ENCODE measurements at regions not wholly inside any gene's neighbourhood (a gene's known extent, or its start where the extent isn't known, plus 50 kb on each side); places are given as distances from the start of the nearest gene placed in this dataset.
"Not testable (repeated sequence)": the region's sequence is repeated elsewhere in the genome, so short reads cannot be mapped to it uniquely, and the experiment has no call there.

DNA sequence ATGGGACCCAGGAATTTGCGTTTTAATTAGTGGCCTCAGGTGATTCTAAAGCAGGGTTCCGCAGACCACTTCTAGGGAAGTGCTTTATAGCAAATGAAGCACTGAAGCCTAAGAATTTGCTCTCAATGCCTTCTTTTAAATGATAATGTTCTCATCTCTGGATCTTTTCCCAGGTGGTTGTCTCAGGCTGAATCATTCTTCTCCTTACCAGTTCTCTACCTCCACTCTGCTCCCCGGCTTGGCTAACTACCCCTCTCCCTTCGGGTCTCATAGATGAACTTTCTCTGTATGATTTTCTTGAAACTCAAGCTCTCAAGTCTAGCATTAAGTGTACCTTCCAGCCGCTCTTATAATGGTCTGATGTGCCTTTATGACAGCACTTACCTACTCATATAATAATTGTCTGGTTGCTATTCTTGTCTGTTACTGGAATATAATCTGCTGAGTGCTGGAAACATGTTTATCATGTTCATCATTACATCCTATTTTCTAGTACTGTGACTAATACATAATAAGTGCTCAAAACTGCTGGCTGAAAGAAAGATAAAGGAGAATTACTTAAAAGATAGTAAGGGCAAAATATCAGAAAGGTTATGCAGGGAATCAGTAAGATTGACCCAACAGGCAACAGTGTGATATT, 195.9 kb upstream of the SESN3 start:
- DNase-seq (ENCODE audit: low spot score in 2 of 2) (no peak), ATAC-seq (ENCODE audit: low read depth) (no peak)
- no peaks in the 10 kb centered on the region for H3K9me3 Mint-ChIP-seq
- H3K4me1 Mint-ChIP-seq: no peaks in the 10 kb centered on the region
- H3K27me3 Mint-ChIP-seq: peaks cover 2% of the 10 kb centered on the region
- no peak overlapping the region for H3K4me3 Mint-ChIP-seq
- peaks cover 1% of the 10 kb centered on the region for H3K36me3 Mint-ChIP-seq
- no peak overlapping the region for H3K27ac Mint-ChIP-seq

DNA sequence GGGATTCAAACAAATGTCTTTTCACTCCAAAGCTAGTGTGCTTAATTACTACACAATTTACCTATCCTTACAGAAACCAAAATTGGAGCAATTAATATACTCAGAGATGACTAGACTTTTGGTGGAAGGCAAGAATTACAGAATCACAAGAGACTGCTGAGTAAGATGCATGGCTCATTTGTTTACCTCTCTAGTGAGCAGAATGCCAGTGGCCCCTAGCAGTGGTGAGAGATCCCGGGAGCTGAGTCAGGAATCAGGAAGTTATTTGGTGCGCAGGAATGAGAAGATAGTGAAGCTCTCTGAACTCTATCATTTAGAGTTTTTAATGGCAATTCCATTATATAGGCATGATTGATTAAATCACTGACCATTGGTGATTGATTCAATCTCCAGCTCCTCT, 188.9 kb upstream of the SESN3 start:
- Mint-ChIP-seq H3K9me3 (no peaks in the 10 kb centered on the region), H3K4me3 (no peak overlapping the region), H3K4me1 (no peaks in the 10 kb centered on the region), H3K36me3 (no peaks in the 10 kb centered on the region), H3K27me3 (no peaks in the 10 kb centered on the region), H3K27ac (no peak overlapping the region)
- DNase-seq (ENCODE audit: low spot score in 2 of 2): no peak
- no peak for ATAC-seq (ENCODE audit: low read depth)

- H3K4me1 Mint-ChIP-seq: no peaks in the 10 kb centered on the region
- no peaks in the 10 kb centered on the region for H3K36me3 Mint-ChIP-seq
- ATAC-seq (ENCODE audit: low read depth): no peak
- H3K27me3 Mint-ChIP-seq: no peaks in the 10 kb centered on the region
- no peak for DNase-seq (ENCODE audit: low spot score in 2 of 2)
- no peak overlapping the region for H3K27ac Mint-ChIP-seq
- no peaks in the 10 kb centered on the region for H3K9me3 Mint-ChIP-seq
- no peak overlapping the region for H3K4me3 Mint-ChIP-seq
Measured at GRCh38 chr11:95418916-95419315, 187.9 kb upstream of the SESN3 start.

DNA sequence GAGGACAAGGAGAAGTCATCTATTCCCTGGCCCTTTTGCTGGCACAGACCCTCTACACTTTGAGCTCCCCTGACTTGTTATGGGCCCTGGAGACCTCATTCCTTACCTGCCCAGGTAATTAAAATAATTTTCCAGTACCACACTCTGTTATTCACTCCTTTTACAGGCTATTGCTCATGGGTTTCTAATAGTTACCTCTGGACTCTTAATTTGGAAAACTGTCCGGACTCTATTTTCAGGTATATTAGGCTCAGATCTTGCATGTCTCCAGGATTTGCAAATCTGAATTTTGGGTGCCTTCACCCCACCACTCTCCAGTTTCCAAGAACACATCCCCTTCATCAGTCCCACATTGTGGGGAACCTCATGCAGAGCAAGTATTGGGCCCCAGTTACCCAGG, 186.8 kb upstream of the SESN3 start:
- H3K4me1 Mint-ChIP-seq: no peaks in the 10 kb centered on the region
- H3K27me3 Mint-ChIP-seq: no peaks in the 10 kb centered on the region
- H3K9me3 Mint-ChIP-seq: no peaks in the 10 kb centered on the region
- H3K4me3 Mint-ChIP-seq: no peak overlapping the region
- H3K36me3 Mint-ChIP-seq: no peaks in the 10 kb centered on the region
- no peak overlapping the region for H3K27ac Mint-ChIP-seq
- DNase-seq (ENCODE audit: low spot score in 2 of 2) (no peak), ATAC-seq (ENCODE audit: low read depth) (no peak)

DNA sequence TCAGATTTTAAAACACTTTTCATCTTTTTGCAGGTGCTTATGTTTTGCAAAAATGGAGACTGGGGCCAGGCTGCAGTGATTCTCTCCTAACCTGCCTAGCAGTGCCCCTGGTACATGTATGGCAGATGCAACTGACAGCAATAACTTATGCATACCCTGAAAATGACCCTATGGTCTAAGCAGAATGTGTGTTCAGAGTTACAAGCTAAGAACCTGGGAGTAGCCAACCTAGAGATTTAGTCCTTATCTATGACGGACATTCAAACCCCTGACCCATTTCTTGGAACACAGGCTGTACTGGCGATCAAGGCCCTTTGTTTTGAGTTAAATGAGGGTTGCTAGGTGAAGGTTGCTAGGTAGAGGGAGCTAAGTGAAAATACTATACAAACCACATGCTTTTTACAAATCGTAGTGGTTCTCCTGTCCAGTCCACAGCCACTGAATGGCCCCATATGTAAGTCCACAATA, 184.9 kb upstream of the SESN3 start:
- Mint-ChIP-seq H3K9me3 (no peaks in the 10 kb centered on the region), H3K27ac (no peak overlapping the region), H3K36me3 (no peaks in the 10 kb centered on the region), H3K4me1 (peaks cover 3% of the 10 kb centered on the region), H3K27me3 (no peaks in the 10 kb centered on the region), H3K4me3 (no peak overlapping the region)
- ATAC-seq (ENCODE audit: low read depth) (no peak), DNase-seq (ENCODE audit: low spot score in 2 of 2) (no peak)

DNA sequence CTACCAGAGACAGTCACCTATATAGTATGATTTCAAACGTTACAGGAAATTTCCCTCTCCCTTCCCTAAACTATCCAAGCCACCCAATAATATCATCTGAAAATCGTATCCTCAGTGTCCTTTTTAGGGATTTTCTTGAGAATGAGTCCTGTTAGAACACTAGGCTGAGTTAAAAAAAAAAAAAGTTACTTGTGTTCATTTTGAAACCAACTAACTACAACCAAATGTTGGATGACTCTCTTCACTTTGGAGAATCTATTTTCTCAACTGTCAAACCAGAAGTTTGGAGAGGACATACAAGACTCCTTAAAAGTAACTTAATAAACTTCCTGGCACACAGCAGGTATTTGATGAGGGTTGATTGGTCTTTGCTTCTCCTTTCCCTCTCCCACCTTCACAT, 183.2 kb upstream of the SESN3 start:
- ATAC-seq (ENCODE audit: low read depth): no peak
- Mint-ChIP-seq H3K9me3 (no peaks in the 10 kb centered on the region), H3K4me1 (peaks cover 5% of the 10 kb centered on the region), H3K4me3 (no peak overlapping the region), H3K27me3 (no peaks in the 10 kb centered on the region), H3K27ac (no peak overlapping the region), H3K36me3 (no peaks in the 10 kb centered on the region)
- DNase-seq (ENCODE audit: low spot score in 2 of 2): no peak

- Mint-ChIP-seq H3K36me3 (no peaks in the 10 kb centered on the region), H3K9me3 (no peaks in the 10 kb centered on the region), H3K27me3 (no peaks in the 10 kb centered on the region), H3K4me3 (no peak overlapping the region), H3K4me1 (peaks cover 5% of the 10 kb centered on the region), H3K27ac (no peak overlapping the region)
- no peak for ATAC-seq (ENCODE audit: low read depth)
- DNase-seq (ENCODE audit: low spot score in 2 of 2): no peak
Measured at GRCh38 chr11:95413761-95414160, 182.8 kb upstream of the SESN3 start.

- no peaks in the 10 kb centered on the region for H3K27me3 Mint-ChIP-seq
- DNase-seq (ENCODE audit: low spot score in 2 of 2): no peak
- H3K36me3 Mint-ChIP-seq: no peaks in the 10 kb centered on the region
- no peaks in the 10 kb centered on the region for H3K9me3 Mint-ChIP-seq
- no peak overlapping the region for H3K27ac Mint-ChIP-seq
- peaks cover 5% of the 10 kb centered on the region for H3K4me1 Mint-ChIP-seq
- no peak overlapping the region for H3K4me3 Mint-ChIP-seq
- no peak for ATAC-seq (ENCODE audit: low read depth)
Measured at GRCh38 chr11:95413021-95413420, 182.0 kb upstream of the SESN3 start.

GRCh38 chr11:95412074-95412473, 181.1 kb upstream of the SESN3 start:
- no peak overlapping the region for H3K27ac Mint-ChIP-seq
- no peak for ATAC-seq (ENCODE audit: low read depth)
- H3K4me3 Mint-ChIP-seq: no peak overlapping the region

DNA sequence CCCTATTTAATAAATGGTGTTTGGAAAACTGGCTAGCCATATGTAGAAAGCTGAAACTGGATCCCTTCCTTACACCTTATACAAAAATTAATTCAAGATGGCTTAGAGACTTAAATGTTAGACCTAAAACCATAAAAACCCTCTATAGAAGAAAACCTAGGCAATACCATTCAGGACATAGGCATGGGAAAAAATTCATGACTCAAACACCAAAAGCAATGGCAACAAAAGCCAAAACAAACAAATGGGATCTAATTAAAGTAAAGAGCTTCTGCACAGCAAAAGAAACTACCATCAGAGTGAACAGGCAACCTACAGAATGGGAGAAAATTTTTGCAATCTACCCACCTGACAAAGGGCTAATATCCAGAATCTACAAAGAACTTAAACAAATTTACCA, 179.7 kb upstream of the SESN3 start:
- H3K4me3 Mint-ChIP-seq; H3K27ac Mint-ChIP-seq; ATAC-seq (ENCODE audit: low read depth); H3K9me3 Mint-ChIP-seq; H3K27me3 Mint-ChIP-seq; DNase-seq (ENCODE audit: low spot score in 2 of 2); H3K36me3 Mint-ChIP-seq; H3K4me1 Mint-ChIP-seq: not testable (repeated sequence)

More at GRCh38 chr11:95412074-95412473, 181.1 kb upstream of the SESN3 start:
- H3K36me3 Mint-ChIP-seq: no peaks in the 10 kb centered on the region
- no peaks in the 10 kb centered on the region for H3K9me3 Mint-ChIP-seq
- no peak for DNase-seq (ENCODE audit: low spot score in 2 of 2)
- H3K4me1 Mint-ChIP-seq: peaks cover 5% of the 10 kb centered on the region
- H3K27me3 Mint-ChIP-seq: no peaks in the 10 kb centered on the region

DNA sequence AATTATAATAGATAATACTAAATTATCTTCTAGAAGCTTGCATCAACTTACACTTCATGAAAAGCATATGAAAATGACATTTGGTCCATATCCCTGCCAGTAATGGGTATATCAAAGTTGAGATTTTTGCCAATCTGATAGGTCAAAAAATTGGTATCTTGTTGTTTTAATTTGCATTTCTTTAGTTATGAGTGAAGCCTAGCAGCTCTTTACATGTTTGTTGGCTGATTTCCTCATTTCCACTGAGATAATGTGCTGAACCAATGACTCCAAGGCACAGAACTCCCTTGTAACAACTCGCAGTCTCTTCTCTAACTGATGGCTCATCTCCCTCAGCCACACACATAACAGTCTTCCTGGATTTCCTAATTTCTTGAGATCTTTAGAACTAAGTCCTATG, 175.3 kb upstream of the SESN3 start:
- Mint-ChIP-seq H3K4me1 (peaks cover 12% of the 10 kb centered on the region), H3K27ac (no peak overlapping the region), H3K4me3 (no peak overlapping the region), H3K9me3 (no peaks in the 10 kb centered on the region), H3K27me3 (no peaks in the 10 kb centered on the region), H3K36me3 (no peaks in the 10 kb centered on the region)
- DNase-seq (ENCODE audit: low spot score in 2 of 2): no peak
- ATAC-seq (ENCODE audit: low read depth): no peak

DNA sequence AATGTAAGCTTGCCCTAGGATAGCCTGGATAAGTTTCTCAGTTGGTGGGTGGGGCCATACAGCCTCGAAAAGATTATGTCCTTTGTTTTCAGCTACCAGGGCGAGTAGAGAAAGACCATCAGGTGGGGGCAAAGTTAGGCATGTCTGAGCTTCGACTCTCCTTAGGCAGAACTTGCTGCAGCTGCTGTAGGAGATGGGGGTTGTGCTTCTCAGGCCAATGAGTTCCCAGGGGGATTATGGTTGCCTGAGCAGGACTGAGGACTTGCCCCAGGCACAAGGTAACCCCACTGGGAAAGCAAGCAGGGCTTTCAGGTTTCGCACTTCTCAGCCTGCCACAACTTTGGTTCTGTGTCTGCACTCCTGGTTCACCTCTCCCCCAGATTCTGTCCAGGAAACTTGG, 173.4 kb upstream of the SESN3 start:
- H3K36me3 Mint-ChIP-seq: no peaks in the 10 kb centered on the region
- DNase-seq (ENCODE audit: low spot score in 2 of 2): no peak
- no peak overlapping the region for H3K27ac Mint-ChIP-seq
- no peaks in the 10 kb centered on the region for H3K27me3 Mint-ChIP-seq
- H3K9me3 Mint-ChIP-seq: no peaks in the 10 kb centered on the region
- no peak for ATAC-seq (ENCODE audit: low read depth)
- H3K4me1 Mint-ChIP-seq: peaks cover 7% of the 10 kb centered on the region
- no peak overlapping the region for H3K4me3 Mint-ChIP-seq

DNA sequence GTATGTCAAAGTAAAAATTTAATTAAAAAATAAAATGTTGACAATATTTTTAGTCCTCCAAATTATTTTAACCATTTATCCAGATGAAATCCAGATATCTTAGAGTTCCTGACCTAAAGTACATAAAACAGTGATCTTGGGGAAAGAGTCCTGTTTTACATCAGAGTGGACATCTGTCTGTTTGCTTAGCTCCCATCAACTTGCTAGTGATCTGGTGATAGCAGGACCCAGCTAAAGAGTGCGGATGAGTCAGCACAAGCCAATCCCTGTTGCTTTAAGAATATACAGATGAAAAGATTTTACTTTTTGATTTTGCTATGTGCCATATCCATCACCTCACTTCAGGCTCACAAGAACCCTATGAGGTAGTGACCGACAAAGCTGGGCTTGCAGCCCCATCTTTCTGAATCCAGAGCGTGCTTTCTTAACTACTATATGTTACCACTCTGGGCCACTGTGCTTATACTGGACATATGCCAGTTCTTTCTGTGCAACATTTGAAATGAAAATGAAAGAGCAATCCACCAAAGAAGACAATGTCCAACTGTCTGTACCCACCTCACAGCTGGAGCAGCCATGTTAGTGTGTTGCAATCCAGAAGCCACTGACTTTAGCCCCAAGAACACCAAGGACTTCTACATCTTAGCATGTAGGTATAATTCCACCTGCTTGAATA, 167.6 kb upstream of the SESN3 start:
- ATAC-seq (ENCODE audit: low read depth) (no peak), DNase-seq (ENCODE audit: low spot score in 2 of 2) (no peak)
- H3K9me3 Mint-ChIP-seq: peaks cover 3% of the 10 kb centered on the region
- peaks cover 3% of the 10 kb centered on the region for H3K4me1 Mint-ChIP-seq
- H3K36me3 Mint-ChIP-seq: no peaks in the 10 kb centered on the region
- H3K4me3 Mint-ChIP-seq: no peak overlapping the region
- H3K27me3 Mint-ChIP-seq: no peaks in the 10 kb centered on the region
- H3K27ac Mint-ChIP-seq: no peak overlapping the region

GRCh38 chr11:95392644-95393043, 161.6 kb upstream of the SESN3 start:
- DNase-seq (ENCODE audit: low spot score in 2 of 2): no peak
- Mint-ChIP-seq H3K36me3 (no peaks in the 10 kb centered on the region), H3K9me3 (peaks cover 4% of the 10 kb centered on the region), H3K27me3 (no peaks in the 10 kb centered on the region), H3K4me1 (no peaks in the 10 kb centered on the region), H3K27ac (no peak overlapping the region), H3K4me3 (no peak overlapping the region)
- ATAC-seq (ENCODE audit: low read depth): no peak

- H3K27ac Mint-ChIP-seq: no peak overlapping the region
- H3K4me1 Mint-ChIP-seq: no peaks in the 10 kb centered on the region
- no peak overlapping the region for H3K4me3 Mint-ChIP-seq
- no peaks in the 10 kb centered on the region for H3K27me3 Mint-ChIP-seq
- DNase-seq (ENCODE audit: low spot score in 2 of 2) (no peak), ATAC-seq (ENCODE audit: low read depth) (no peak)
- H3K9me3 Mint-ChIP-seq: peaks cover 1% of the 10 kb centered on the region
- no peaks in the 10 kb centered on the region for H3K36me3 Mint-ChIP-seq
Measured at GRCh38 chr11:95389427-95389826, 158.4 kb upstream of the SESN3 start.
